ENCODE measurements at regions not wholly inside any gene's neighbourhood (a gene's known extent, or its start where the extent isn't known, plus 50 kb on each side); places are given as distances from the start of the nearest gene placed in this dataset.

DNA sequence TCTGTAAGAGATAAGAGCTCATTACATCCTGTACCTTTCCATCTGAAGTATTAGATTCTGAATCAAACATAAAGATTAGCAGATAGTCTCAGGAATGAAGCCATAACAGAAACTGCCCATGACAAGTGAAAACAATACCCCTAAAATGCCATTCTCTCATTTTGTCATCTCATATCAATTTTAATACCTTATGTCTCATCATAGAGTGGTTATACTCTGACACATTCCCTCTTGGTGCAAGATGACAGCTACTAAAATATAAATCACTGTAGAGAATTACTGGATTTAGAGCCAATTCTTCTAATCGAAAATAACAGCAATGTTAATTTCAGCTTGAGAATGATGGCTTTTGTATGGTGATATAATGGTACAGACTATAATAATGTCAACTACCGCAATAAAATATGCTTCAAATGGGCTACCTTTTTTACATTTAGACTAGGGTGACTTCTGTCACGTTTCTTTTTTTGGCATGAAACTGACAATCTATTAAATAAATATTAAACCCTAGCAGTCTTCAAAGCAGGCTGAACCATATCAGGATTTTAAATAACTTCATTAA lies 125.1 kb upstream of the ITGA4 start:
- Histone ChIP-seq H3K4me3 (ENCODE audit: low read depth in 1 of 3, low read length in 3 of 3) (no peak overlapping the region), H3K36me3 (ENCODE audit: control insufficient read depth in 4 of 4, insufficient read depth in 3 of 4, low read depth in 1 of 4, low read length in 3 of 4) (no peaks in the 10 kb centered on the region), H3K27ac (ENCODE audit: low read depth in 1 of 2, low read length in 2 of 2) (no peak overlapping the region), H3K9me3 (ENCODE audit: control insufficient read depth in 4 of 4, low read length in 3 of 4) (peaks cover 0 to 6% (median 0%) of the 10 kb centered on the region in 4 donors), H3K4me1 (ENCODE audit: control insufficient read depth in 4 of 4, insufficient read depth in 4 of 4, low read length in 3 of 4) (no peaks in the 10 kb centered on the region), H3K27me3 (ENCODE audit: control insufficient read depth in 4 of 4, insufficient read depth in 4 of 4, low read length in 3 of 4) (no peaks in the 10 kb centered on the region), H3K9ac (ENCODE audit: low read depth in 1 of 2, low read length in 2 of 2) (no peak overlapping the region)
- TF ChIP-seq NR2F2 (IDR thresholded peaks at IDR 0.05) = no peak
- TF ChIP-seq, protein P1, sequence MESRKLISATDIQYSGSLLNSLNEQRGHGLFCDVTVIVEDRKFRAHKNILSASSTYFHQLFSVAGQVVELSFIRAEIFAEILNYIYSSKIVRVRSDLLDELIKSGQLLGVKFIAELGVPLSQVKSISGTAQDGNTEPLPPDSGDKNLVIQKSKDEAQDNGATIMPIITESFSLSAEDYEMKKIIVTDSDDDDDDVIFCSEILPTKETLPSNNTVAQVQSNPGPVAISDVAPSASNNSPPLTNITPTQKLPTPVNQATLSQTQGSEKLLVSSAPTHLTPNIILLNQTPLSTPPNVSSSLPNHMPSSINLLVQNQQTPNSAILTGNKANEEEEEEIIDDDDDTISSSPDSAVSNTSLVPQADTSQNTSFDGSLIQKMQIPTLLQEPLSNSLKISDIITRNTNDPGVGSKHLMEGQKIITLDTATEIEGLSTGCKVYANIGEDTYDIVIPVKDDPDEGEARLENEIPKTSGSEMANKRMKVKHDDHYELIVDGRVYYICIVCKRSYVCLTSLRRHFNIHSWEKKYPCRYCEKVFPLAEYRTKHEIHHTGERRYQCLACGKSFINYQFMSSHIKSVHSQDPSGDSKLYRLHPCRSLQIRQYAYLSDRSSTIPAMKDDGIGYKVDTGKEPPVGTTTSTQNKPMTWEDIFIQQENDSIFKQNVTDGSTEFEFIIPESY (IDR thresholded peaks at IDR 0.05) = no peak
- no peak for TF ChIP-seq RXRA (IDR thresholded peaks at IDR 0.05)
- TF ChIP-seq YY1 (IDR thresholded peaks at IDR 0.05) = no peak
- TF ChIP-seq JUND (IDR thresholded peaks at IDR 0.05) = no peak
- TF ChIP-seq TAF1 (conservative IDR thresholded peaks at IDR 0.05) = no peak
- TF ChIP-seq RAD21 (IDR thresholded peaks at IDR 0.05) = no peak
- no peak for TF ChIP-seq SP1 (IDR thresholded peaks at IDR 0.05)
- no peak for TF ChIP-seq EGR1 (IDR thresholded peaks at IDR 0.05; ENCODE audit: low read depth in 2 of 2)
- no peak for TF ChIP-seq FOXA2 (IDR thresholded peaks at IDR 0.05)
- WGBS = 56% methylated on average over 3 of the region's 3 CpGs
- no peak for DNase-seq (ENCODE audit: low spot score)

GRCh38 chr2:181334158-181334826 lies 122.9 kb upstream of the ITGA4 start:
- 76% methylated on average over 4 of the region's 4 CpGs for WGBS
- Histone ChIP-seq H3K36me3 (ENCODE audit: control insufficient read depth in 4 of 4, insufficient read depth in 3 of 4, low read depth in 1 of 4, low read length in 3 of 4) (no peaks in the 10 kb centered on the region), H3K4me3 (ENCODE audit: low read depth in 1 of 3, low read length in 3 of 3) (no peak overlapping the region)

More at GRCh38 chr2:181334158-181334826, 122.9 kb upstream of the ITGA4 start:
- TF ChIP-seq FOXA2 (IDR thresholded peaks at IDR 0.05) (no peak), ATF3 (IDR thresholded peaks at IDR 0.05) (no peak), NR2F2 (IDR thresholded peaks at IDR 0.05) (no peak), MAX (IDR thresholded peaks at IDR 0.05) (no peak), EGR1 (IDR thresholded peaks at IDR 0.05; ENCODE audit: low read depth in 2 of 2) (no peak), HNF4G (IDR thresholded peaks at IDR 0.05) (no peak), TAF1 (conservative IDR thresholded peaks at IDR 0.05) (no peak), YY1 (IDR thresholded peaks at IDR 0.05) (no peak), JUND (IDR thresholded peaks at IDR 0.05) (no peak)
- TF ChIP-seq, protein P2, sequence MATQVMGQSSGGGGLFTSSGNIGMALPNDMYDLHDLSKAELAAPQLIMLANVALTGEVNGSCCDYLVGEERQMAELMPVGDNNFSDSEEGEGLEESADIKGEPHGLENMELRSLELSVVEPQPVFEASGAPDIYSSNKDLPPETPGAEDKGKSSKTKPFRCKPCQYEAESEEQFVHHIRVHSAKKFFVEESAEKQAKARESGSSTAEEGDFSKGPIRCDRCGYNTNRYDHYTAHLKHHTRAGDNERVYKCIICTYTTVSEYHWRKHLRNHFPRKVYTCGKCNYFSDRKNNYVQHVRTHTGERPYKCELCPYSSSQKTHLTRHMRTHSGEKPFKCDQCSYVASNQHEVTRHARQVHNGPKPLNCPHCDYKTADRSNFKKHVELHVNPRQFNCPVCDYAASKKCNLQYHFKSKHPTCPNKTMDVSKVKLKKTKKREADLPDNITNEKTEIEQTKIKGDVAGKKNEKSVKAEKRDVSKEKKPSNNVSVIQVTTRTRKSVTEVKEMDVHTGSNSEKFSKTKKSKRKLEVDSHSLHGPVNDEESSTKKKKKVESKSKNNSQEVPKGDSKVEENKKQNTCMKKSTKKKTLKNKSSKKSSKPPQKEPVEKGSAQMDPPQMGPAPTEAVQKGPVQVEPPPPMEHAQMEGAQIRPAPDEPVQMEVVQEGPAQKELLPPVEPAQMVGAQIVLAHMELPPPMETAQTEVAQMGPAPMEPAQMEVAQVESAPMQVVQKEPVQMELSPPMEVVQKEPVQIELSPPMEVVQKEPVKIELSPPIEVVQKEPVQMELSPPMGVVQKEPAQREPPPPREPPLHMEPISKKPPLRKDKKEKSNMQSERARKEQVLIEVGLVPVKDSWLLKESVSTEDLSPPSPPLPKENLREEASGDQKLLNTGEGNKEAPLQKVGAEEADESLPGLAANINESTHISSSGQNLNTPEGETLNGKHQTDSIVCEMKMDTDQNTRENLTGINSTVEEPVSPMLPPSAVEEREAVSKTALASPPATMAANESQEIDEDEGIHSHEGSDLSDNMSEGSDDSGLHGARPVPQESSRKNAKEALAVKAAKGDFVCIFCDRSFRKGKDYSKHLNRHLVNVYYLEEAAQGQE (IDR thresholded peaks at IDR 0.05) = no peak
- TF ChIP-seq, protein P1 (IDR thresholded peaks at IDR 0.05) = no peak
- H3K27ac ChIP-seq (ENCODE audit: low read depth in 1 of 2, low read length in 2 of 2) = no peak overlapping the region
- DNase-seq (ENCODE audit: low spot score) = no peak
- no peak overlapping the region for H3K9ac ChIP-seq (ENCODE audit: low read depth in 1 of 2, low read length in 2 of 2)
- H3K27me3 ChIP-seq (ENCODE audit: control insufficient read depth in 4 of 4, insufficient read depth in 4 of 4, low read length in 3 of 4) = no peaks in the 10 kb centered on the region
- H3K4me1 ChIP-seq (ENCODE audit: control insufficient read depth in 4 of 4, insufficient read depth in 4 of 4, low read length in 3 of 4) = no peaks in the 10 kb centered on the region
- H3K9me3 ChIP-seq (ENCODE audit: control insufficient read depth in 4 of 4, low read length in 3 of 4) = peaks cover 0 to 6% (median 0%) of the 10 kb centered on the region in 4 donors
